Stomach (tissue), 8 donors: ENCODE measurements at regions not wholly inside any gene's neighbourhood (a gene's known extent, or its start where the extent isn't known, plus 50 kb on each side); places are given as distances from the start of the nearest gene placed in this dataset.
A peak's percentile ranks its signal among the peaks of the same experiment; 100 is the strongest.

Source experiments
- DNase-seq, 2 donors: peaks; one replicate each; pipeline versions ENCODE4 v3.0.0 to v3.0.0-alpha.2; 2013 to 2019
- H3K27ac ChIP-seq, 5 donors: fragments of 200-600 bp in 4 of 5; sonication (generic) in 4 of 5; one replicate each; pipeline ENCODE4 v1.5.1; 2013 to 2019; ENCODE audit warnings: mild to moderate bottlenecking in 1 of 5, moderate library complexity in 1 of 5
- H3K27me3 ChIP-seq, 3 donors: fragments of 200-600 bp; sonication (generic); one replicate each; pipeline ENCODE4 v1.5.1; 2017 to 2019; ENCODE audit warnings: mixed run types in 1 of 3
- H3K36me3 ChIP-seq, 4 donors: fragments of 200-600 bp; sonication (generic); 1 replicate in 3 of 4; 2 replicates in 1 of 4; pipeline ENCODE4 v1.5.1; 2016 to 2019
- H3K4me1 ChIP-seq, 4 donors: fragments of 200-600 bp; sonication (generic); one replicate each; pipeline ENCODE4 v1.5.1; 2016 to 2019
- H3K4me3 ChIP-seq, 4 donors: fragments of 200-600 bp; sonication (generic) in 3 of 4; one replicate each; pipeline ENCODE4 v1.5.1; 2016 to 2019; ENCODE audit warnings: mild to moderate bottlenecking in 1 of 4
- H3K9me3 ChIP-seq, 4 donors: fragments of 200-600 bp; sonication (generic); one replicate each; pipeline ENCODE4 v1.5.1; 2016 to 2019
- EP300 ChIP-seq: sonication (generic); formaldehyde crosslinking; IDR thresholded peaks from one replicate; pipeline ENCODE4 v1.6.1; 2017; ENCODE audit warnings: antibody characterized with exemption
- POLR2A ChIP-seq, 4 donors: fragments of 450-650 bp; IDR thresholded peaks; one replicate each; pipeline ENCODE4 v1.6.1; 2016; ENCODE audit warnings: antibody characterized with exemption in 4 of 4, control low read depth in 2 of 4, mild to moderate bottlenecking in 1 of 4, moderate library complexity in 1 of 4
- POLR2AphosphoS5 ChIP-seq, 3 donors: sonication (generic); formaldehyde crosslinking; IDR thresholded peaks; one replicate each; pipeline ENCODE4 v1.6.1; 2016; ENCODE audit warnings: antibody characterized with exemption in 3 of 3
- WGBS, 5 donors: extraction: QIAGEN DNeasy Blood & Tissue Kit in 3 of 5; methylation state at CpG; one replicate each; pipeline versions ENCODE4 v1.1.5 to v1.1.7; 2013 to 2018; 5-methylcytosine and 5-hydroxymethylcytosine counted together
- intact Hi-C: fragments of 100-400 bp; cut with DNase I; formaldehyde crosslinking; loops from one replicate; pipeline ENCODE4 v1.15.1; 2023; ENCODE audit warnings: low total_unique reads
- TF ChIP-seq, protein P1 (sequence below), 7 experiments: fragments of 450-650 bp in 4 of 7; fragments of 200-600 bp in 3 of 7; sonication (generic) in 3 of 7; IDR thresholded peaks; one replicate each; pipeline ENCODE4 v1.5.1; 2016 to 2019; ENCODE audit warnings: antibody characterized with exemption in 7 of 7, control low read depth in 2 of 7, mild to moderate bottlenecking in 1 of 7
- donor health status: healthy with polysubstance abuse.
- donor health status: Bipolar disorder and iron deficiency.
- donor health status: healthy.

DNA sequence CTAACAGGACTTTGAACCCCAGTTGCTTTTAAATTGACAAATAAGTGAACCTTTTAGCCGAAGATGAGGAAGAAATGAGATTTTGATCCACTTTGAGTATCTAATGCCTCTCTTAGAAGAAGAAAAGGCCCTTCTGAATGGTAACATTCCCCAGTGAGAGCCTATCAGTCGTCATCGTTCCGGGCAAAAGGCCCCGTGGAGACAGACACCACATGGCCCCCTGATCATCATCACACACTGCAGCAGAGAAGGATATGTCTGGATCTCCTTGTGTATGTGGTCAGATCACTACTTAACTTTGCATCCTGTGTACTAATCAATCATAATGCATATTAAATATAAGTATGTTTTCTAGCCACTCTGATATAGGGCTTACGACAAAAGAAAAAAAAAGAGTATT lies 87.3 kb upstream of the SMYD2 start:
- WGBS, 5 donors = 67 to 76% (median 72%) methylated on average over 6 of the region's 6 CpGs
- intact Hi-C loops = no loop called here
- Histone ChIP-seq H3K9me3 (no peaks in the 10 kb centered on the region), H3K27me3 (peaks cover 0 to 16% (median 7%) of the 10 kb centered on the region in 3 donors), H3K4me3 (no peak overlapping the region), H3K4me1 (no peaks in the 10 kb centered on the region), H3K36me3 (no peaks in the 10 kb centered on the region), H3K27ac (no peak overlapping the region)
- peak in 1 of 2 donors; percentile 35 for DNase-seq
- TF ChIP-seq POLR2A (IDR thresholded peaks at IDR 0.05) (no peak), POLR2AphosphoS5 (IDR thresholded peaks at IDR 0.05) (no peak), EP300 (no peak)
- TF ChIP-seq, protein P1, sequence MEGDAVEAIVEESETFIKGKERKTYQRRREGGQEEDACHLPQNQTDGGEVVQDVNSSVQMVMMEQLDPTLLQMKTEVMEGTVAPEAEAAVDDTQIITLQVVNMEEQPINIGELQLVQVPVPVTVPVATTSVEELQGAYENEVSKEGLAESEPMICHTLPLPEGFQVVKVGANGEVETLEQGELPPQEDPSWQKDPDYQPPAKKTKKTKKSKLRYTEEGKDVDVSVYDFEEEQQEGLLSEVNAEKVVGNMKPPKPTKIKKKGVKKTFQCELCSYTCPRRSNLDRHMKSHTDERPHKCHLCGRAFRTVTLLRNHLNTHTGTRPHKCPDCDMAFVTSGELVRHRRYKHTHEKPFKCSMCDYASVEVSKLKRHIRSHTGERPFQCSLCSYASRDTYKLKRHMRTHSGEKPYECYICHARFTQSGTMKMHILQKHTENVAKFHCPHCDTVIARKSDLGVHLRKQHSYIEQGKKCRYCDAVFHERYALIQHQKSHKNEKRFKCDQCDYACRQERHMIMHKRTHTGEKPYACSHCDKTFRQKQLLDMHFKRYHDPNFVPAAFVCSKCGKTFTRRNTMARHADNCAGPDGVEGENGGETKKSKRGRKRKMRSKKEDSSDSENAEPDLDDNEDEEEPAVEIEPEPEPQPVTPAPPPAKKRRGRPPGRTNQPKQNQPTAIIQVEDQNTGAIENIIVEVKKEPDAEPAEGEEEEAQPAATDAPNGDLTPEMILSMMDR (IDR thresholded peaks at IDR 0.05) = no peak

- Histone ChIP-seq H3K27ac (no peak overlapping the region), H3K4me3 (no peak overlapping the region), H3K27me3 (peaks cover 0 to 1% (median 0%) of the 10 kb centered on the region in 3 donors), H3K9me3 (no peaks in the 10 kb centered on the region), H3K36me3 (no peaks in the 10 kb centered on the region), H3K4me1 (no peaks in the 10 kb centered on the region)
- TF ChIP-seq POLR2A (IDR thresholded peaks at IDR 0.05) (no peak), POLR2AphosphoS5 (IDR thresholded peaks at IDR 0.05) (no peak), EP300 (no peak)
- TF ChIP-seq, protein P1 (IDR thresholded peaks at IDR 0.05) = no peak
- intact Hi-C loops = no loop called here
- DNase-seq = no peak
- WGBS, 5 donors = 82 to 98% (median 93%) methylated on average over 1 of the region's 1 CpG
Measured at GRCh38 chr1:214198571-214198970, 82.4 kb upstream of the SMYD2 start.

GRCh38 chr1:214199585-214199984 lies 81.4 kb upstream of the SMYD2 start:
- TF ChIP-seq POLR2A (IDR thresholded peaks at IDR 0.05) = no peak
- TF ChIP-seq, protein P1 (IDR thresholded peaks at IDR 0.05) = no peak
- no peak for TF ChIP-seq POLR2AphosphoS5 (IDR thresholded peaks at IDR 0.05)
- no peak for TF ChIP-seq EP300
- intact Hi-C loops = no loop called here
- Histone ChIP-seq H3K36me3 (no peaks in the 10 kb centered on the region), H3K4me1 (no peaks in the 10 kb centered on the region), H3K9me3 (no peaks in the 10 kb centered on the region), H3K4me3 (no peak overlapping the region), H3K27ac (no peak overlapping the region), H3K27me3 (no peaks in the 10 kb centered on the region)
- WGBS, 5 donors = 55 to 88% (median 70%) methylated on average over 2 of the region's 2 CpGs
- no peak for DNase-seq

DNA sequence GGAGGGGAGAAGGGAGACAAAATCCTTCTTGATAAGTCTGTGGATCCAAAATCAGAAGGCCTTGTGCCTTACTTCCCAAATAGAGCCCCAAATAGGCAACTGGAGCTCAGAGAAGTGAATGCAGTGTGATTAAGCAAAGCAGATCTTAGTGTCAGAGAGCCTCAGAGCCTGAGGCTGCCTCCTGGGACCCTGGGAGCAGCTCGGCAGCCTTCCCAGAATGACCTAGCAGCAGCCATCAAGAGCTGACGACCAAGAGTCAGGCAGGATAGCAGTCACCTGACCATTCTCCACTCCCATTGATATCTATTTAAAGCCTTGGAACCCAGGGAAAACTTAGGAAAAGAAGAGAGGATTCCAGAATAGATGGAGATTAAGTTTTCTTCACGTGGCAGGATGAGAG lies 78.0 kb upstream of the SMYD2 start:
- no peaks in the 10 kb centered on the region for H3K9me3 ChIP-seq
- intact Hi-C loops = no loop called here
- H3K4me3 ChIP-seq = no peak overlapping the region
- 60 to 86% (median 85%) methylated on average over 3 of the region's 3 CpGs for WGBS, 5 donors
- no peak for DNase-seq
- H3K4me1 ChIP-seq = no peaks in the 10 kb centered on the region
- TF ChIP-seq POLR2A (IDR thresholded peaks at IDR 0.05) (no peak), EP300 (no peak), POLR2AphosphoS5 (IDR thresholded peaks at IDR 0.05) (no peak)
- TF ChIP-seq, protein P1 (IDR thresholded peaks at IDR 0.05) = no peak
- no peaks in the 10 kb centered on the region for H3K27me3 ChIP-seq
- no peak overlapping the region for H3K27ac ChIP-seq
- no peaks in the 10 kb centered on the region for H3K36me3 ChIP-seq
